Liver (tissue), 8 donors: ENCODE measurements at regions not wholly inside any gene's neighbourhood (a gene's known extent, or its start where the extent isn't known, plus 50 kb on each side); places are given as distances from the start of the nearest gene placed in this dataset.

Experiments used
- DNase-seq: peaks from one replicate; pipeline ENCODE4 v3.0.0-alpha.2; 2017; ENCODE audit warnings: low spot score
- H3K27ac ChIP-seq, 2 donors: one replicate each; pipeline ENCODE4 v1.7.0; 2013; ENCODE audit warnings: inconsistent platforms in 2 of 2, low read length in 2 of 2, control low read depth in 1 of 2, low read depth in 1 of 2, mild to moderate bottlenecking in 1 of 2
- H3K27me3 ChIP-seq, 4 donors: one replicate each; pipeline versions ENCODE4 v1.6.1 to v1.7.0; 2013; ENCODE audit warnings: low read length in 3 of 4, inconsistent platforms in 1 of 4, mild to moderate bottlenecking in 1 of 4, moderate library complexity in 1 of 4; ENCODE audit not compliant: control insufficient read depth in 4 of 4, insufficient read depth in 4 of 4
- H3K36me3 ChIP-seq, 4 donors: one replicate each; pipeline versions ENCODE4 v1.6.1 to v1.7.0; 2013; ENCODE audit warnings: low read length in 3 of 4, mild to moderate bottlenecking in 3 of 4, low read depth in 1 of 4, moderate library complexity in 1 of 4; ENCODE audit not compliant: control insufficient read depth in 4 of 4, insufficient read depth in 3 of 4
- H3K4me1 ChIP-seq, 4 donors: one replicate each; pipeline versions ENCODE4 v1.6.1 to v1.7.0; 2013; ENCODE audit warnings: low read length in 3 of 4, mild to moderate bottlenecking in 3 of 4, moderate library complexity in 1 of 4; ENCODE audit not compliant: control insufficient read depth in 4 of 4, insufficient read depth in 4 of 4
- H3K4me3 ChIP-seq, 3 donors: one replicate each; pipeline versions ENCODE4 v1.6.1 to v1.7.0; 2013; ENCODE audit warnings: low read length in 3 of 3, control low read depth in 1 of 3, low read depth in 1 of 3, mild to moderate bottlenecking in 1 of 3
- H3K9ac ChIP-seq, 2 donors: one replicate each; pipeline ENCODE4 v1.7.0; 2013; ENCODE audit warnings: low read length in 2 of 2, mild to moderate bottlenecking in 2 of 2, moderate library complexity in 2 of 2, control low read depth in 1 of 2, low read depth in 1 of 2
- H3K9me3 ChIP-seq, 4 donors: one replicate each; pipeline versions ENCODE4 v1.6.1 to v1.7.0; 2013; ENCODE audit warnings: low read length in 3 of 4; ENCODE audit not compliant: control insufficient read depth in 4 of 4
- EGR1 ChIP-seq, 2 donors: IDR thresholded peaks; 2 replicates each; pipeline ENCODE4 v1.6.1; 2016 to 2018; ENCODE audit warnings: antibody characterized with exemption in 2 of 2, low read depth in 2 of 2
- FOXA1 ChIP-seq: IDR thresholded peaks from 2 replicates; pipeline ENCODE4 v1.6.1; 2016; ENCODE audit warnings: antibody characterized with exemption
- FOXA2 ChIP-seq: IDR thresholded peaks from 2 replicates; pipeline ENCODE4 v1.6.1; 2016; ENCODE audit warnings: antibody characterized with exemption
- GABPA ChIP-seq, 2 donors: IDR thresholded peaks in 1 of 2; conservative IDR thresholded peaks in 1 of 2; 2 replicates each; pipeline ENCODE4 v1.6.1; 2016; ENCODE audit warnings: antibody characterized with exemption in 2 of 2, mild to moderate bottlenecking in 1 of 2, moderate library complexity in 1 of 2
- HNF4A ChIP-seq, 2 donors: conservative IDR thresholded peaks; 2 replicates each; pipeline ENCODE4 v1.6.1; 2016; ENCODE audit warnings: antibody characterized with exemption in 2 of 2, mild to moderate bottlenecking in 2 of 2
- HNF4G ChIP-seq: IDR thresholded peaks from 2 replicates; pipeline ENCODE4 v1.6.1; 2016; ENCODE audit warnings: antibody characterized with exemption
- JUND ChIP-seq, 2 donors: IDR thresholded peaks; 2 replicates each; pipeline ENCODE4 v1.6.1; 2016; ENCODE audit warnings: antibody characterized with exemption in 2 of 2
- NR2F2 ChIP-seq: IDR thresholded peaks from 2 replicates; pipeline ENCODE4 v1.6.1; 2016; ENCODE audit warnings: antibody characterized with exemption
- RAD21 ChIP-seq, 2 donors: IDR thresholded peaks; 2 replicates each; pipeline ENCODE4 v1.6.1; 2016; ENCODE audit warnings: antibody characterized with exemption in 2 of 2, mild to moderate bottlenecking in 2 of 2
- RXRA ChIP-seq, 2 donors: IDR thresholded peaks; 2 replicates each; pipeline ENCODE4 v1.6.1; 2017 to 2018; ENCODE audit warnings: antibody characterized with exemption in 2 of 2, mild to moderate bottlenecking in 1 of 2
- SP1 ChIP-seq: IDR thresholded peaks from 2 replicates; pipeline ENCODE4 v1.6.1; 2018; ENCODE audit warnings: antibody characterized with exemption, mild to moderate bottlenecking
- TAF1 ChIP-seq: conservative IDR thresholded peaks from 2 replicates; pipeline ENCODE4 v1.6.1; 2016; ENCODE audit warnings: antibody characterized with exemption, mild to moderate bottlenecking
- YY1 ChIP-seq: IDR thresholded peaks from 2 replicates; pipeline ENCODE4 v1.6.1; 2016; ENCODE audit warnings: antibody characterized with exemption, mild to moderate bottlenecking
- WGBS: extraction: QIAGEN DNeasy Blood & Tissue Kit; methylation state at CpG from one replicate; pipeline ENCODE4 v1.1.7; 2013; 5-methylcytosine and 5-hydroxymethylcytosine counted together
- TF ChIP-seq, protein P1 (sequence below): IDR thresholded peaks from 2 replicates; pipeline ENCODE4 v1.6.1; 2016; ENCODE audit warnings: antibody characterized with exemption
- TF ChIP-seq, protein P2 (sequence below): fragments of 150-350 bp; IDR thresholded peaks from 2 replicates; pipeline ENCODE4 v1.5.1; 2017; ENCODE audit warnings: improper control_type of control experiment, low read depth, low read length; ENCODE audit not compliant: missing input control
- TF ChIP-seq, protein P3 (sequence below): IDR thresholded peaks from 2 replicates; pipeline ENCODE4 v1.6.1; 2016; ENCODE audit warnings: antibody characterized with exemption
- TF ChIP-seq, protein P4 (sequence below): IDR thresholded peaks from 2 replicates; pipeline ENCODE4 v1.6.1; 2016; ENCODE audit warnings: antibody characterized with exemption
- TF ChIP-seq, protein P5 (sequence below): IDR thresholded peaks from 2 replicates; pipeline ENCODE4 v1.6.1; 2016; ENCODE audit warnings: antibody characterized with exemption, mild to moderate bottlenecking
- donor health status: healthy.
- donor health status: healthy.
- donor health status: healthy.
- donor health status: healthy.
- donor health status: healthy.

DNA sequence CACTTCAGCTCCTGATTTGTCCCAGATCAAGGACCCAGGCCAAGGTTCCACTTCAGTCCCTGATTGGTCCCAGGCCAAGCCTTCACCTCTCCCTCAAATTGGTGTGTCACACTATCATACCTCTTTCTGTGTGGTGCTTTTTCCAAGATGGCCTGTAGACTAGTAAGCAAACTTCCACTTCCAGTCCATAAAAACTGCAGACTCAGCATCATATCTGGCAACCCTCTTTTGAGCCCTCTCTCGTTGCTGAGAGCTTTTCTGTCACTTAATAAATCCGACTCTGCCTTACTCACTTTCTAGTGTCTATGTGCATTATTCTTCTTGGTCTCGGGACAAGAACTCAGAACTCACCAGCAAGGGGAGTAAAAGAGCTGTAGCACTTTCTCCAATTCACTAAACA lies 1395.1 kb downstream of the LRFN5 start:
- Histone ChIP-seq H3K27ac (no peak overlapping the region), H3K36me3 (no peaks in the 10 kb centered on the region), H3K4me1 (no peaks in the 10 kb centered on the region), H3K9ac (no peak overlapping the region), H3K27me3 (no peaks in the 10 kb centered on the region), H3K4me3 (no peak overlapping the region), H3K9me3 (peaks cover 10 to 23% (median 19%) of the 10 kb centered on the region in 4 donors)
- WGBS: 66% methylated on average over 3 of the region's 3 CpGs
- TF ChIP-seq JUND (IDR thresholded peaks at IDR 0.05): no peak
- no peak for TF ChIP-seq TAF1
- no peak for TF ChIP-seq RAD21 (IDR thresholded peaks at IDR 0.05)
- no peak for TF ChIP-seq RXRA (IDR thresholded peaks at IDR 0.05)
- TF ChIP-seq, protein P1, sequence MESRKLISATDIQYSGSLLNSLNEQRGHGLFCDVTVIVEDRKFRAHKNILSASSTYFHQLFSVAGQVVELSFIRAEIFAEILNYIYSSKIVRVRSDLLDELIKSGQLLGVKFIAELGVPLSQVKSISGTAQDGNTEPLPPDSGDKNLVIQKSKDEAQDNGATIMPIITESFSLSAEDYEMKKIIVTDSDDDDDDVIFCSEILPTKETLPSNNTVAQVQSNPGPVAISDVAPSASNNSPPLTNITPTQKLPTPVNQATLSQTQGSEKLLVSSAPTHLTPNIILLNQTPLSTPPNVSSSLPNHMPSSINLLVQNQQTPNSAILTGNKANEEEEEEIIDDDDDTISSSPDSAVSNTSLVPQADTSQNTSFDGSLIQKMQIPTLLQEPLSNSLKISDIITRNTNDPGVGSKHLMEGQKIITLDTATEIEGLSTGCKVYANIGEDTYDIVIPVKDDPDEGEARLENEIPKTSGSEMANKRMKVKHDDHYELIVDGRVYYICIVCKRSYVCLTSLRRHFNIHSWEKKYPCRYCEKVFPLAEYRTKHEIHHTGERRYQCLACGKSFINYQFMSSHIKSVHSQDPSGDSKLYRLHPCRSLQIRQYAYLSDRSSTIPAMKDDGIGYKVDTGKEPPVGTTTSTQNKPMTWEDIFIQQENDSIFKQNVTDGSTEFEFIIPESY: no peak
- TF ChIP-seq GABPA (IDR thresholded peaks at IDR 0.05 in 1 of 2, conservative IDR thresholded peaks at IDR 0.05 in 1 of 2): no peak
- no peak for TF ChIP-seq EGR1 (IDR thresholded peaks at IDR 0.05; ENCODE audit: low read depth in 2 of 2)
- no peak for TF ChIP-seq NR2F2
- no peak for TF ChIP-seq FOXA1
- TF ChIP-seq HNF4G: no peak
- TF ChIP-seq, protein P2, sequence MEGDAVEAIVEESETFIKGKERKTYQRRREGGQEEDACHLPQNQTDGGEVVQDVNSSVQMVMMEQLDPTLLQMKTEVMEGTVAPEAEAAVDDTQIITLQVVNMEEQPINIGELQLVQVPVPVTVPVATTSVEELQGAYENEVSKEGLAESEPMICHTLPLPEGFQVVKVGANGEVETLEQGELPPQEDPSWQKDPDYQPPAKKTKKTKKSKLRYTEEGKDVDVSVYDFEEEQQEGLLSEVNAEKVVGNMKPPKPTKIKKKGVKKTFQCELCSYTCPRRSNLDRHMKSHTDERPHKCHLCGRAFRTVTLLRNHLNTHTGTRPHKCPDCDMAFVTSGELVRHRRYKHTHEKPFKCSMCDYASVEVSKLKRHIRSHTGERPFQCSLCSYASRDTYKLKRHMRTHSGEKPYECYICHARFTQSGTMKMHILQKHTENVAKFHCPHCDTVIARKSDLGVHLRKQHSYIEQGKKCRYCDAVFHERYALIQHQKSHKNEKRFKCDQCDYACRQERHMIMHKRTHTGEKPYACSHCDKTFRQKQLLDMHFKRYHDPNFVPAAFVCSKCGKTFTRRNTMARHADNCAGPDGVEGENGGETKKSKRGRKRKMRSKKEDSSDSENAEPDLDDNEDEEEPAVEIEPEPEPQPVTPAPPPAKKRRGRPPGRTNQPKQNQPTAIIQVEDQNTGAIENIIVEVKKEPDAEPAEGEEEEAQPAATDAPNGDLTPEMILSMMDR: no peak
- no peak for DNase-seq

DNA sequence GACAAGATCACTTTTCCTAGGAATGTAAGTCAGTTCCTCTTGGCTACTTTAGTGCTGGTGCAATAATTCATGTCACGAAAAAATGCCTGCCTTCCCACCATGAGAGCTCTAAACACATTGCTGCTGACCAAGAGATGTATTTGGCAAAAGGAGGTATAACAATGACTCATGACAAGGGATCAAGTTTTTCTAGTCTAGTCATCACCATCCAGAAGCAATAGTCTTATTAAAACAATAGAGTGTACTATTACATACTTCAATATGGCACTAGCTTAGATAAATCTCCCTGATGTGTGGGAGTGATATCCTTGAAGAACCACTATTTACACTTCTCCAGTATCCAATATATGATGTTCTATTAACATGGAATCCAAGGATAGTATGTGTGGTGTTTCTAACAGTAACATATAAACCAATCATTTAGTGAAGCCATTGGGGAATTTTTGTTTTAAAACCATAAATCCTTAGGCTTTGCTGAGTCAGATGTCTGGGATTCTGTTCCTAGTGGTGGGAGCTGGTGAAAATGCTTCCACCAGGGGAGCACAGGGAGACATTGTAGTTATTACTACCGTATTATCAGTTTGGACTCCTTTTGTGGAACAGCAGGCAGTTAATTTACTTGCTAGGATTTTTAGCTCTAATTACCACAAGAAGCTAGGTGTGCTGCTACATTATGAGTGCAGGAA lies 1387.5 kb downstream of the LRFN5 start:
- Histone ChIP-seq H3K36me3 (no peaks in the 10 kb centered on the region), H3K27ac (no peak overlapping the region), H3K27me3 (no peaks in the 10 kb centered on the region), H3K9ac (no peak overlapping the region), H3K4me3 (no peak overlapping the region), H3K4me1 (no peaks in the 10 kb centered on the region), H3K9me3 (no peaks in the 10 kb centered on the region)
- TF ChIP-seq, protein P2: no peak
- TF ChIP-seq YY1: no peak
- no peak for TF ChIP-seq FOXA1
- TF ChIP-seq RXRA (IDR thresholded peaks at IDR 0.05): no peak
- no peak for TF ChIP-seq GABPA (IDR thresholded peaks at IDR 0.05 in 1 of 2, conservative IDR thresholded peaks at IDR 0.05 in 1 of 2)
- no peak for TF ChIP-seq SP1
- TF ChIP-seq NR2F2: no peak
- TF ChIP-seq RAD21 (IDR thresholded peaks at IDR 0.05): no peak
- TF ChIP-seq, protein P1: no peak
- TF ChIP-seq, protein P3, sequence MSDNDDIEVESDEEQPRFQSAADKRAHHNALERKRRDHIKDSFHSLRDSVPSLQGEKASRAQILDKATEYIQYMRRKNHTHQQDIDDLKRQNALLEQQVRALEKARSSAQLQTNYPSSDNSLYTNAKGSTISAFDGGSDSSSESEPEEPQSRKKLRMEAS: no peak
- TF ChIP-seq JUND (IDR thresholded peaks at IDR 0.05): no peak
- no peak for TF ChIP-seq HNF4G
- TF ChIP-seq EGR1 (IDR thresholded peaks at IDR 0.05; ENCODE audit: low read depth in 2 of 2): no peak
- TF ChIP-seq, protein P4, sequence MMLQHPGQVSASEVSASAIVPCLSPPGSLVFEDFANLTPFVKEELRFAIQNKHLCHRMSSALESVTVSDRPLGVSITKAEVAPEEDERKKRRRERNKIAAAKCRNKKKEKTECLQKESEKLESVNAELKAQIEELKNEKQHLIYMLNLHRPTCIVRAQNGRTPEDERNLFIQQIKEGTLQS: no peak
- no peak for TF ChIP-seq HNF4A (conservative IDR thresholded peaks at IDR 0.05)
- TF ChIP-seq FOXA2: no peak
- TF ChIP-seq, protein P5, sequence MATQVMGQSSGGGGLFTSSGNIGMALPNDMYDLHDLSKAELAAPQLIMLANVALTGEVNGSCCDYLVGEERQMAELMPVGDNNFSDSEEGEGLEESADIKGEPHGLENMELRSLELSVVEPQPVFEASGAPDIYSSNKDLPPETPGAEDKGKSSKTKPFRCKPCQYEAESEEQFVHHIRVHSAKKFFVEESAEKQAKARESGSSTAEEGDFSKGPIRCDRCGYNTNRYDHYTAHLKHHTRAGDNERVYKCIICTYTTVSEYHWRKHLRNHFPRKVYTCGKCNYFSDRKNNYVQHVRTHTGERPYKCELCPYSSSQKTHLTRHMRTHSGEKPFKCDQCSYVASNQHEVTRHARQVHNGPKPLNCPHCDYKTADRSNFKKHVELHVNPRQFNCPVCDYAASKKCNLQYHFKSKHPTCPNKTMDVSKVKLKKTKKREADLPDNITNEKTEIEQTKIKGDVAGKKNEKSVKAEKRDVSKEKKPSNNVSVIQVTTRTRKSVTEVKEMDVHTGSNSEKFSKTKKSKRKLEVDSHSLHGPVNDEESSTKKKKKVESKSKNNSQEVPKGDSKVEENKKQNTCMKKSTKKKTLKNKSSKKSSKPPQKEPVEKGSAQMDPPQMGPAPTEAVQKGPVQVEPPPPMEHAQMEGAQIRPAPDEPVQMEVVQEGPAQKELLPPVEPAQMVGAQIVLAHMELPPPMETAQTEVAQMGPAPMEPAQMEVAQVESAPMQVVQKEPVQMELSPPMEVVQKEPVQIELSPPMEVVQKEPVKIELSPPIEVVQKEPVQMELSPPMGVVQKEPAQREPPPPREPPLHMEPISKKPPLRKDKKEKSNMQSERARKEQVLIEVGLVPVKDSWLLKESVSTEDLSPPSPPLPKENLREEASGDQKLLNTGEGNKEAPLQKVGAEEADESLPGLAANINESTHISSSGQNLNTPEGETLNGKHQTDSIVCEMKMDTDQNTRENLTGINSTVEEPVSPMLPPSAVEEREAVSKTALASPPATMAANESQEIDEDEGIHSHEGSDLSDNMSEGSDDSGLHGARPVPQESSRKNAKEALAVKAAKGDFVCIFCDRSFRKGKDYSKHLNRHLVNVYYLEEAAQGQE: no peak
- DNase-seq: no peak
- WGBS: 69% methylated on average over 2 of the region's 2 CpGs
